HG03571 (cell line): ENCODE measurements at regions not wholly inside any gene's neighbourhood (a gene's known extent, or its start where the extent isn't known, plus 50 kb on each side); places are given as distances from the start of the nearest gene placed in this dataset.

Experiments
- ATAC-seq: cut with Tn5 transposase; IDR thresholded peaks from one replicate; pipeline ENCODE4 v1.9.1; 2021; ENCODE audit not compliant: unreplicated experiment

- no peak for ATAC-seq
These were observed 51.9 kb upstream of the KLF13 start for GRCh38 chr15:31274496-31275330.

- no peak for ATAC-seq
These were observed 51.0 kb upstream of the KLF13 start for GRCh38 chr15:31275331-31276262.

- no peak for ATAC-seq
These were observed 49.9 kb upstream of the KLF13 start for GRCh38 chr15:31276596-31277298.
